NCI-H128 (cell line): ENCODE measurements at regions not wholly inside any gene's neighbourhood (a gene's known extent, or its start where the extent isn't known, plus 50 kb on each side); places are given as distances from the start of the nearest gene placed in this dataset.

Source experiments
- DNase-seq: peaks from one replicate; lab custom pipeline; 2025; ENCODE audit not compliant: unreplicated experiment; lab: John Stamatoyannopoulos, UW

GRCh38 chr3:194961571-194961970 lies 275.9 kb downstream of the FAM43A start:
- no peak for DNase-seq

- DNase-seq = no peak
These were observed 276.4 kb downstream of the FAM43A start for GRCh38 chr3:194962056-194962455.

- no peak for DNase-seq
These were observed 279.1 kb downstream of the FAM43A start for GRCh38 chr3:194964809-194965208.

GRCh38 chr3:194967151-194968117 lies 281.8 kb downstream of the FAM43A start:
- no peak for DNase-seq

- DNase-seq = no peak
These were observed 284.4 kb downstream of the FAM43A start for GRCh38 chr3:194970066-194970465.

- DNase-seq = no peak
These were observed 285.3 kb downstream of the FAM43A start for GRCh38 chr3:194971009-194971408.

- no peak for DNase-seq
These were observed 286.3 kb downstream of the FAM43A start for GRCh38 chr3:194971965-194972364.

GRCh38 chr3:194972641-194973040 lies 287.0 kb downstream of the FAM43A start:
- DNase-seq = no peak

GRCh38 chr3:194973366-194974000 lies 287.8 kb downstream of the FAM43A start:
- no peak for DNase-seq

- DNase-seq = no peak
These were observed 288.9 kb downstream of the FAM43A start for GRCh38 chr3:194974468-194975135.

- DNase-seq = no peak
These were observed 290.4 kb downstream of the FAM43A start for GRCh38 chr3:194976049-194976451.

GRCh38 chr3:194976874-194977273 lies 291.2 kb downstream of the FAM43A start:
- DNase-seq = no peak

- no peak for DNase-seq
These were observed 291.7 kb downstream of the FAM43A start for GRCh38 chr3:194977356-194977755.

GRCh38 chr3:194979173-194979572 lies 291.8 kb downstream of the XXYLT1 start:
- DNase-seq = no peak

GRCh38 chr3:194982472-194982871 lies 288.5 kb downstream of the XXYLT1 start:
- DNase-seq = no peak

GRCh38 chr3:194983121-194983520 lies 287.8 kb downstream of the XXYLT1 start:
- DNase-seq = no peak

GRCh38 chr3:194983620-194984019 lies 287.3 kb downstream of the XXYLT1 start:
- no peak for DNase-seq

- DNase-seq = no peak
These were observed 286.9 kb downstream of the XXYLT1 start for GRCh38 chr3:194984066-194984465.

- no peak for DNase-seq
These were observed 286.3 kb downstream of the XXYLT1 start for GRCh38 chr3:194984622-194985021.

- no peak for DNase-seq
These were observed 285.9 kb downstream of the XXYLT1 start for GRCh38 chr3:194985031-194985578.
